ENCODE measurements at regions not wholly inside any gene's neighbourhood (a gene's known extent, or its start where the extent isn't known, plus 50 kb on each side); places are given as distances from the start of the nearest gene placed in this dataset.

GRCh38 chr2:61710711-61711110 lies 143.1 kb downstream of the FAM161A start:
- H3K27me3 ChIP-seq (ENCODE audit: control insufficient read depth, insufficient read depth, low read length) = no peaks in the 10 kb centered on the region

GRCh38 chr2:61707984-61708852 lies 145.6 kb downstream of the FAM161A start:
- DNase-seq (peak in 3 of 5 donors; percentile 67 to 86 (median 83)), FAIRE-seq (no peak)
- TF ChIP-seq CTCF (IDR thresholded peaks at IDR 0.05; ENCODE audit: borderline replicate concordance, extremely low read depth, insufficient read depth) = no peak
- peaks cover 0 to 5% (median 5%) of the 10 kb centered on the region in 3 donors for H3K4me1 ChIP-seq (ENCODE audit: control insufficient read depth in 2 of 3, insufficient read depth in 2 of 3, low read depth in 1 of 3, low read length in 3 of 3)
- no peaks in the 10 kb centered on the region for H3K27me3 ChIP-seq (ENCODE audit: control insufficient read depth, insufficient read depth, low read length)
- no peaks in the 10 kb centered on the region for H3K9me3 ChIP-seq (ENCODE audit: control insufficient read depth in 2 of 3, insufficient read depth in 1 of 3, low read length in 3 of 3)
- H3K36me3 ChIP-seq (ENCODE audit: control insufficient read depth in 2 of 3, insufficient read depth in 3 of 3, low read length in 3 of 3) = no peaks in the 10 kb centered on the region
- intact Hi-C loops (cut with DNase I) = no loop called here
- H3K9ac ChIP-seq (ENCODE audit: low read length in 3 of 3) = no peak overlapping the region
- H3K4me3 ChIP-seq (ENCODE audit: low read length in 3 of 3) = no peak overlapping the region
- H3K27ac ChIP-seq (ENCODE audit: low read depth in 2 of 2, low read length in 2 of 2) = peak overlapping the region; percentile 79 to 91

More at GRCh38 chr2:61710711-61711110, 143.1 kb downstream of the FAM161A start:
- DNase-seq = no peak
- no peak overlapping the region for H3K4me3 ChIP-seq (ENCODE audit: low read length in 3 of 3)
- no peaks in the 10 kb centered on the region for H3K36me3 ChIP-seq (ENCODE audit: control insufficient read depth in 2 of 3, insufficient read depth in 3 of 3, low read length in 3 of 3)
- H3K27ac ChIP-seq (ENCODE audit: low read depth in 2 of 2, low read length in 2 of 2) = no peak overlapping the region
- no peak for FAIRE-seq
- no peak overlapping the region for H3K9ac ChIP-seq (ENCODE audit: low read length in 3 of 3)
- peaks cover 0 to 5% (median 5%) of the 10 kb centered on the region in 3 donors for H3K4me1 ChIP-seq (ENCODE audit: control insufficient read depth in 2 of 3, insufficient read depth in 2 of 3, low read depth in 1 of 3, low read length in 3 of 3)
- no peak for TF ChIP-seq CTCF (IDR thresholded peaks at IDR 0.05; ENCODE audit: borderline replicate concordance, extremely low read depth, insufficient read depth)
- intact Hi-C loops (cut with DNase I) = no loop called here
- H3K9me3 ChIP-seq (ENCODE audit: control insufficient read depth in 2 of 3, insufficient read depth in 1 of 3, low read length in 3 of 3) = no peaks in the 10 kb centered on the region

- Histone ChIP-seq H3K4me1 (ENCODE audit: control insufficient read depth in 2 of 3, insufficient read depth in 2 of 3, low read depth in 1 of 3, low read length in 3 of 3) (peaks cover 0 to 5% (median 5%) of the 10 kb centered on the region in 3 donors), H3K27me3 (ENCODE audit: control insufficient read depth, insufficient read depth, low read length) (no peaks in the 10 kb centered on the region), H3K4me3 (ENCODE audit: low read length in 3 of 3) (no peak overlapping the region), H3K9ac (ENCODE audit: low read length in 3 of 3) (no peak overlapping the region), H3K36me3 (ENCODE audit: control insufficient read depth in 2 of 3, insufficient read depth in 3 of 3, low read length in 3 of 3) (no peaks in the 10 kb centered on the region), H3K27ac (ENCODE audit: low read depth in 2 of 2, low read length in 2 of 2) (no peak overlapping the region), H3K9me3 (ENCODE audit: control insufficient read depth in 2 of 3, insufficient read depth in 1 of 3, low read length in 3 of 3) (no peaks in the 10 kb centered on the region)
- DNase-seq (no peak), FAIRE-seq (no peak)
- intact Hi-C loops (cut with DNase I) = no loop called here
- TF ChIP-seq CTCF (IDR thresholded peaks at IDR 0.05; ENCODE audit: borderline replicate concordance, extremely low read depth, insufficient read depth) = no peak
These were observed 148.2 kb downstream of the FAM161A start for GRCh38 chr2:61705625-61706024.
